GM12878 (cell line): ENCODE measurements at regions not wholly inside any gene's neighbourhood (a gene's known extent, or its start where the extent isn't known, plus 50 kb on each side); places are given as distances from the start of the nearest gene placed in this dataset.

Source experiments
- ATAC-seq: fragments of 200-7000 bp; cut with Tn5 transposase; 3 replicates; pipeline ENCODE4 v1.9.1; 2020; ENCODE audit warnings: mild to moderate bottlenecking, moderate library complexity
- BruUV-seq: library from RNA; stranded (reverse); fragments of 400-500 nt; replicated peaks from 2 replicates; lab custom pipeline; 2021; lab: Mats Ljungman, UMichigan
- CTCF ChIA-PET: fragments of 300-600 bp; sonication (Branson Sonifier 250); formaldehyde crosslinking; extraction: SDS; loops from one replicate; lab custom pipeline; 2021; ENCODE audit warnings: inconsistent platforms; lab: Yijun Ruan, JAX
- POLR2A ChIA-PET: fragments of 350-600 bp; formaldehyde crosslinking; extraction: SDS; loops from one replicate; lab custom pipeline; 2021; ENCODE audit warnings: inconsistent platforms; lab: Charles Lee
- RAD21 ChIA-PET: fragments of 300-600 bp; sonication (Branson Sonifier 250); formaldehyde crosslinking; loops from one replicate; lab custom pipeline; 2023; ENCODE audit warnings: antibody characterized with exemption; ENCODE audit not compliant: unreplicated experiment; lab: Charles Lee
- SMC1A ChIA-PET: fragments of 300-600 bp; sonication (Branson Sonifier 250); formaldehyde crosslinking; loops from one replicate; lab custom pipeline; 2023; ENCODE audit not compliant: unreplicated experiment, uncharacterized antibody; lab: Charles Lee
- DNase-seq: peaks from one replicate; pipeline ENCODE4 v3.0.0-alpha.2; 2011; ENCODE audit warnings: low read depth, low spot score
- FAIRE-seq: peaks from 3 replicates; lab custom pipeline; 2011; peaks lifted over from hg19 to GRCh38; lab: Jason Lieb, UNC
- H2AFZ ChIP-seq: 2 replicates; pipeline ENCODE4 v1.6.0; 2011; ENCODE audit warnings: low read depth, low read length, control low read depth; ENCODE audit not compliant: control insufficient read depth
- H3K27ac ChIP-seq: 2 replicates; pipeline ENCODE4 v1.5.1; 2011; ENCODE audit warnings: control low read depth; ENCODE audit not compliant: control insufficient read depth, insufficient read depth
- H3K27me3 ChIP-seq, 2 experiments: replicated peaks in 1 of 2; 2 replicates each; pipeline versions ENCODE4 v1.6.0 to v1.6.1; 2011; ENCODE audit warnings: low read length in 1 of 2; ENCODE audit not compliant: control insufficient read depth in 2 of 2, insufficient read depth in 2 of 2
- H3K36me3 ChIP-seq, 2 experiments: 2 replicates each; pipeline ENCODE4 v1.5.1; 2011; ENCODE audit warnings: low read length in 1 of 2; ENCODE audit not compliant: control insufficient read depth in 2 of 2, insufficient read depth in 2 of 2
- H3K4me1 ChIP-seq: 2 replicates; pipeline ENCODE4 v1.6.1; 2011; ENCODE audit warnings: mild to moderate bottlenecking, low read length, moderate library complexity, mixed read lengths; ENCODE audit not compliant: control insufficient read depth, insufficient read depth
- H3K4me2 ChIP-seq: 2 replicates; pipeline ENCODE4 v1.6.0; 2011; ENCODE audit warnings: control low read depth; ENCODE audit not compliant: control insufficient read depth, insufficient read depth
- H3K4me3 ChIP-seq: fragments of 200-600 bp; sonication (generic); 2 replicates; pipeline ENCODE4 v1.5.1; 2016
- H3K79me2 ChIP-seq: 2 replicates; pipeline ENCODE4 v1.6.0; 2011; ENCODE audit warnings: low read length; ENCODE audit not compliant: control insufficient read depth, insufficient read depth
- H3K9ac ChIP-seq: 2 replicates; pipeline ENCODE4 v1.8.0; 2011; ENCODE audit warnings: low read length, control low read depth, mixed read lengths; ENCODE audit not compliant: control insufficient read depth, insufficient read depth
- H3K9me3 ChIP-seq: replicated peaks from 3 replicates; pipeline ENCODE4 v1.5.1; 2011; ENCODE audit warnings: mild to moderate bottlenecking, low read length; ENCODE audit not compliant: control insufficient read depth, insufficient read depth
- H4K20me1 ChIP-seq: 2 replicates; pipeline ENCODE4 v1.6.0; 2011; ENCODE audit not compliant: control insufficient read depth, insufficient read depth
- BCL11A ChIP-seq: IDR thresholded peaks from 2 replicates; pipeline ENCODE4 v1.6.1; 2011; ENCODE audit warnings: low read depth, low read length
- CBX5 ChIP-seq: sonication (generic); IDR thresholded peaks from 2 replicates; pipeline ENCODE4 v1.6.1; 2016; ENCODE audit warnings: low read depth, moderate library complexity, mild to moderate bottlenecking, inconsistent platforms
- SMAD1 ChIP-seq: fragments of 450-650 bp; IDR thresholded peaks from 2 replicates; pipeline ENCODE4 v1.6.1; 2018; ENCODE audit warnings: mild to moderate bottlenecking, low read depth; ENCODE audit not compliant: partially characterized antibody
- TCF3 ChIP-seq: IDR thresholded peaks from 2 replicates; pipeline ENCODE4 v1.6.1; 2012; ENCODE audit warnings: low read depth, mild to moderate bottlenecking, low read length, borderline replicate concordance; ENCODE audit not compliant: insufficient read depth
- ZBED1 ChIP-seq: IDR thresholded peaks from 2 replicates; pipeline ENCODE4 v1.6.1; 2016; ENCODE audit warnings: borderline replicate concordance
- ZBTB40 ChIP-seq: fragments of 450-650 bp; IDR thresholded peaks from 2 replicates; pipeline ENCODE4 v1.6.1; 2016; ENCODE audit warnings: mild to moderate bottlenecking, moderate library complexity, borderline replicate concordance
- ZNF207 ChIP-seq: fragments of 450-650 bp; IDR thresholded peaks from 2 replicates; pipeline ENCODE4 v1.6.1; 2014; ENCODE audit warnings: antibody characterized with exemption, mild to moderate bottlenecking, borderline replicate concordance
- ZNF24 ChIP-seq: fragments of 450-650 bp; IDR thresholded peaks from 2 replicates; pipeline ENCODE4 v1.6.1; 2017; ENCODE audit warnings: antibody characterized with exemption, mild to moderate bottlenecking
- ZNF274 ChIP-seq: IDR thresholded peaks from one replicate; pipeline ENCODE4 v1.8.0; 2011; ENCODE audit not compliant: insufficient read length, insufficient read depth
- ZSCAN29 ChIP-seq: fragments of 450-650 bp; IDR thresholded peaks from 2 replicates; pipeline ENCODE4 v1.6.1; 2017; ENCODE audit warnings: mild to moderate bottlenecking, moderate library complexity
- WGBS: methylation state at CpG from one replicate; pipeline ENCODE4 v1.1.6; 2016; ENCODE audit warnings: low lambda C conversion rate; ENCODE audit not compliant: insufficient replicate concordance, insufficient coverage; ENCODE audit errors: missing lambda C conversion rate; 5-methylcytosine and 5-hydroxymethylcytosine counted together
- in situ Hi-C: fragments of 300-500 bp; cut with MboI; formaldehyde crosslinking; loops from 9 replicates; pipeline ENCODE4 v1.14.3; 2018; ENCODE audit warnings: mixed read lengths
- intact Hi-C: fragments of 100-400 bp; cut with micrococcal nuclease; formaldehyde crosslinking; loops from one replicate; pipeline ENCODE4 v1.14.2; 2022; ENCODE audit not compliant: unreplicated experiment
- TF ChIP-seq, protein P1 (sequence below): fragments of 450-650 bp; IDR thresholded peaks from 2 replicates; pipeline ENCODE4 v1.6.1; 2017; ENCODE audit warnings: low read depth, mild to moderate bottlenecking, moderate library complexity
- TF ChIP-seq, protein P2 (sequence below): fragments of 150-350 bp; IDR thresholded peaks from 2 replicates; pipeline ENCODE4 v1.6.1; 2016; ENCODE audit warnings: low read depth, low read length

GRCh38 chr3:46576-46975 is 150.0 kb upstream of the CHL1 start:
- FAIRE-seq (no peak), ATAC-seq (no peak), DNase-seq (no peak)
- RAD21 ChIA-PET, result interaction anchor here (12.9 kb wide), 1 partner anchor 309 kb away, joined by 328 read pairs; no protein-coding TSS in a partner anchor
- H3K27ac ChIP-seq, result no peak overlapping the region
- POLR2A ChIA-PET, result no interaction called here
- no peak overlapping the region for H3K4me2 ChIP-seq
- no peaks in the 10 kb centered on the region for H3K27me3 ChIP-seq
- H3K36me3 ChIP-seq, result no peaks in the 10 kb centered on the region
- CTCF ChIA-PET, result interaction anchor here (1.1 to 15.2 kb wide), 2 partner anchors 307 to 316 kb away, joined by 3 to 415 read pairs; no protein-coding TSS in a partner anchor
- H3K4me1 ChIP-seq, result no peaks in the 10 kb centered on the region
- intact Hi-C loops, result no loop called here
- in situ Hi-C loops, result no loop called here
- no peaks in the 10 kb centered on the region for H3K79me2 ChIP-seq
- no peak overlapping the region for H3K4me3 ChIP-seq
- WGBS, result 5% methylated on average over 2 of the region's 2 CpGs
- SMC1A ChIA-PET, result interaction anchor here (1.1 to 9.5 kb wide), 5 partner anchors 10 to 323 kb away, joined by 3 to 331 read pairs (median 6); no protein-coding TSS in a partner anchor
- H3K9ac ChIP-seq, result no peak overlapping the region
- H3K9me3 ChIP-seq, result no peaks in the 10 kb centered on the region
- no peaks in the 10 kb centered on the region for H4K20me1 ChIP-seq
- BruUV-seq, result no TSS peak
- H2AFZ ChIP-seq, result no peak overlapping the region
- TF ChIP-seq, protein P1, sequence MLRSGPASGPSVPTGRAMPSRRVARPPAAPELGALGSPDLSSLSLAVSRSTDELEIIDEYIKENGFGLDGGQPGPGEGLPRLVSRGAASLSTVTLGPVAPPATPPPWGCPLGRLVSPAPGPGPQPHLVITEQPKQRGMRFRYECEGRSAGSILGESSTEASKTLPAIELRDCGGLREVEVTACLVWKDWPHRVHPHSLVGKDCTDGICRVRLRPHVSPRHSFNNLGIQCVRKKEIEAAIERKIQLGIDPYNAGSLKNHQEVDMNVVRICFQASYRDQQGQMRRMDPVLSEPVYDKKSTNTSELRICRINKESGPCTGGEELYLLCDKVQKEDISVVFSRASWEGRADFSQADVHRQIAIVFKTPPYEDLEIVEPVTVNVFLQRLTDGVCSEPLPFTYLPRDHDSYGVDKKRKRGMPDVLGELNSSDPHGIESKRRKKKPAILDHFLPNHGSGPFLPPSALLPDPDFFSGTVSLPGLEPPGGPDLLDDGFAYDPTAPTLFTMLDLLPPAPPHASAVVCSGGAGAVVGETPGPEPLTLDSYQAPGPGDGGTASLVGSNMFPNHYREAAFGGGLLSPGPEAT, result no peak
- TF ChIP-seq SMAD1 (no peak), ZSCAN29 (no peak), ZBTB40 (no peak), ZNF207 (no peak), ZBED1 (no peak), ZNF274 (no peak), ZNF24 (no peak), BCL11A (no peak), TCF3 (no peak), CBX5 (no peak)
- TF ChIP-seq, protein P2, sequence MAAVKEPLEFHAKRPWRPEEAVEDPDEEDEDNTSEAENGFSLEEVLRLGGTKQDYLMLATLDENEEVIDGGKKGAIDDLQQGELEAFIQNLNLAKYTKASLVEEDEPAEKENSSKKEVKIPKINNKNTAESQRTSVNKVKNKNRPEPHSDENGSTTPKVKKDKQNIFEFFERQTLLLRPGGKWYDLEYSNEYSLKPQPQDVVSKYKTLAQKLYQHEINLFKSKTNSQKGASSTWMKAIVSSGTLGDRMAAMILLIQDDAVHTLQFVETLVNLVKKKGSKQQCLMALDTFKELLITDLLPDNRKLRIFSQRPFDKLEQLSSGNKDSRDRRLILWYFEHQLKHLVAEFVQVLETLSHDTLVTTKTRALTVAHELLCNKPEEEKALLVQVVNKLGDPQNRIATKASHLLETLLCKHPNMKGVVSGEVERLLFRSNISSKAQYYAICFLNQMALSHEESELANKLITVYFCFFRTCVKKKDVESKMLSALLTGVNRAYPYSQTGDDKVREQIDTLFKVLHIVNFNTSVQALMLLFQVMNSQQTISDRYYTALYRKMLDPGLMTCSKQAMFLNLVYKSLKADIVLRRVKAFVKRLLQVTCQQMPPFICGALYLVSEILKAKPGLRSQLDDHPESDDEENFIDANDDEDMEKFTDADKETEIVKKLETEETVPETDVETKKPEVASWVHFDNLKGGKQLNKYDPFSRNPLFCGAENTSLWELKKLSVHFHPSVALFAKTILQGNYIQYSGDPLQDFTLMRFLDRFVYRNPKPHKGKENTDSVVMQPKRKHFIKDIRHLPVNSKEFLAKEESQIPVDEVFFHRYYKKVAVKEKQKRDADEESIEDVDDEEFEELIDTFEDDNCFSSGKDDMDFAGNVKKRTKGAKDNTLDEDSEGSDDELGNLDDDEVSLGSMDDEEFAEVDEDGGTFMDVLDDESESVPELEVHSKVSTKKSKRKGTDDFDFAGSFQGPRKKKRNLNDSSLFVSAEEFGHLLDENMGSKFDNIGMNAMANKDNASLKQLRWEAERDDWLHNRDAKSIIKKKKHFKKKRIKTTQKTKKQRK, result no peak
